GM06990 (cell line): ENCODE measurements at regions not wholly inside any gene's neighbourhood (a gene's known extent, or its start where the extent isn't known, plus 50 kb on each side); places are given as distances from the start of the nearest gene placed in this dataset.

Experiments used
- DNase-seq: peaks from one replicate; pipeline ENCODE4 v3.0.0-alpha.2; 2011; ENCODE audit not compliant: insufficient read length; ENCODE audit errors: extremely low read depth
- H3K27me3 ChIP-seq: replicated peaks from 2 replicates; pipeline ENCODE4 v1.6.0; 2011; ENCODE audit warnings: low read length; ENCODE audit not compliant: control insufficient read depth, insufficient read depth
- H3K36me3 ChIP-seq: 2 replicates; pipeline ENCODE4 v1.5.1; 2011; ENCODE audit warnings: low read length; ENCODE audit not compliant: control insufficient read depth, insufficient read depth
- H3K4me3 ChIP-seq: replicated peaks from 2 replicates; pipeline ENCODE4 v1.5.1; 2011; ENCODE audit warnings: low read depth, mild to moderate bottlenecking, control low read depth, low read length
- CTCF ChIP-seq: IDR thresholded peaks from 2 replicates; pipeline ENCODE4 v1.5.1; 2011; ENCODE audit warnings: low read length, control low read depth, mild to moderate bottlenecking, inconsistent platforms; ENCODE audit not compliant: insufficient read depth, poor library complexity, severe bottlenecking

DNA sequence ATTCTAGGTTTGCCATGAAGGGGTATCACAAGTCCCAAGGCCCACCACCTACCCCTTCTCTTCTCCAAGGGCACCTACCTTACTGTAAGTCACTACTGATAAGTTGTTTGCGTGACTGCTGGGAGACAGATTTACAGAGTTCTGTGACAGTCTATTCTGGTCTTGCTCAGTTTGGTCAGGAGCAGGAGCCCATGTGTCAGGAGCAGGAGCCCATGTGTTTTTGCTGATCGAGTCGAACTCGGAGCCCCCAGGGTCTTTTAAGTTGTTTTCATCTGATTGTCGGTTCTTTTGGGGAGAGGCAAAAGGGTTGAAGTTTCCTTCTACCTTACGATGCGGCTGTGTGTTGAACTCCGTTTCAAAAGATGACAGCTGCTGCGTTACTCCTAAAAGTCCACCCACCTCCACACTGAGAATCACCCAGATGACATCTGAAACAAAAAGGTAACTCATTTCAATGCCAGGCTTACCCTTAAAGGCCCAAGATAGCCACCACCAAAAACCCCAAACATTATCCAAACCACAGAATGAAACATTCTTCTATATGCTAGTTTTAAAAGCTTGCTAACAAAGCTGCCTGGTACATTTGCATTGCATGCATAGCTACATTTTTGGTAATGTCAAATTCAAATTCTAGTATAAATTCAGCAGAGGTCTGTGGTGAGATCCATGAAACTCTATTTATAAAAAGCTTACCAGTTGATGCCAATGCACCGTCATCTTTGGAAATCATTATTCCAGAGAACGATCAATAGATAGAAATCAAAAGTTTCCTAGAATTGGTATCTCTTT lies 50.5 kb upstream of the SPDEF start:
- peaks cover 10% of the 10 kb centered on the region for H3K36me3 ChIP-seq
- H3K27me3 ChIP-seq: no peaks in the 10 kb centered on the region
- H3K4me3 ChIP-seq: no peak overlapping the region
- DNase-seq: no peak
- TF ChIP-seq CTCF: no peak
